ENCODE measurements at regions not wholly inside any gene's neighbourhood (a gene's known extent, or its start where the extent isn't known, plus 50 kb on each side); places are given as distances from the start of the nearest gene placed in this dataset.
"Not testable (repeated sequence)": the region's sequence is repeated elsewhere in the genome, so short reads cannot be mapped to it uniquely, and the experiment has no call there.

GRCh38 chr3:181189556-181189955 is 200.0 kb upstream of the DNAJC19 start:
- Histone ChIP-seq H4K20me1 (ENCODE audit: insufficient read depth) (no peaks in the 10 kb centered on the region), H3K9me2 (ENCODE audit: insufficient read depth, low read length) (no peaks in the 10 kb centered on the region), H3K4me2 (ENCODE audit: low read length) (no peak overlapping the region), H2AFZ (ENCODE audit: low read depth, low read length) (no peak overlapping the region), H3K27me3 (ENCODE audit: insufficient read depth, low read depth, low read length) (no peaks in the 10 kb centered on the region), H3K79me2 (replicated peaks; ENCODE audit: insufficient read depth, low read length) (peaks cover 36% of the 10 kb centered on the region), H3K27ac (ENCODE audit: low read length) (no peak overlapping the region), H3K36me3 (ENCODE audit: insufficient read depth, low read length) (no peaks in the 10 kb centered on the region), H3K9ac (ENCODE audit: low read length) (no peak overlapping the region), H3K4me3 (ENCODE audit: low read length) (no peak overlapping the region), H3F3A (ENCODE audit: insufficient read depth, low read length, poor library complexity, severe bottlenecking) (no peaks in the 10 kb centered on the region), H3K9me3 (ENCODE audit: low read length) (no peaks in the 10 kb centered on the region)
- TF ChIP-seq RAD21 (conservative IDR thresholded peaks at IDR 0.05) (no peak), MXI1 (conservative IDR thresholded peaks at IDR 0.05; ENCODE audit: poor library complexity, severe bottlenecking) (no peak), EZH2 (IDR thresholded peaks at IDR 0.05; ENCODE audit: borderline replicate concordance, insufficient read depth, low read length, poor library complexity, severe bottlenecking) (no peak)

- H4K20me1 ChIP-seq (ENCODE audit: insufficient read depth) = no peaks in the 10 kb centered on the region
- no peak overlapping the region for H3K4me3 ChIP-seq (ENCODE audit: low read length)
- no peaks in the 10 kb centered on the region for H3K36me3 ChIP-seq (ENCODE audit: insufficient read depth, low read length)
- no peaks in the 10 kb centered on the region for H3K9me2 ChIP-seq (ENCODE audit: insufficient read depth, low read length)
- no peaks in the 10 kb centered on the region for H3K9me3 ChIP-seq (ENCODE audit: low read length)
- H3F3A ChIP-seq (ENCODE audit: insufficient read depth, low read length, poor library complexity, severe bottlenecking) = no peaks in the 10 kb centered on the region
- no peak overlapping the region for H3K4me2 ChIP-seq (ENCODE audit: low read length)
- no peaks in the 10 kb centered on the region for H3K27me3 ChIP-seq (ENCODE audit: insufficient read depth, low read depth, low read length)
- H3K27ac ChIP-seq (ENCODE audit: low read length) = no peak overlapping the region
- no peak overlapping the region for H2AFZ ChIP-seq (ENCODE audit: low read depth, low read length)
- TF ChIP-seq EZH2 (IDR thresholded peaks at IDR 0.05; ENCODE audit: borderline replicate concordance, insufficient read depth, low read length, poor library complexity, severe bottlenecking) = no peak
- TF ChIP-seq REST (IDR thresholded peaks at IDR 0.05; ENCODE audit: borderline replicate concordance) = no peak
- no peak for TF ChIP-seq EP300 (conservative IDR thresholded peaks at IDR 0.05; ENCODE audit: poor library complexity, severe bottlenecking)
- TF ChIP-seq POLR2AphosphoS5 (IDR thresholded peaks at IDR 0.05) = no peak
- no peak for TF ChIP-seq CTCF (IDR thresholded peaks at IDR 0.05; ENCODE audit: poor library complexity, severe bottlenecking)
- no peak for TF ChIP-seq MXI1 (conservative IDR thresholded peaks at IDR 0.05; ENCODE audit: poor library complexity, severe bottlenecking)
- H3K9ac ChIP-seq (ENCODE audit: low read length) = no peak overlapping the region
- H3K79me2 ChIP-seq (replicated peaks; ENCODE audit: insufficient read depth, low read length) = peaks cover 49% of the 10 kb centered on the region
Measured at GRCh38 chr3:181183764-181184163, 194.2 kb upstream of the DNAJC19 start.

- H3K36me3 ChIP-seq (ENCODE audit: insufficient read depth, low read length); H3K4me2 ChIP-seq (ENCODE audit: low read length); H3K27me3 ChIP-seq (ENCODE audit: insufficient read depth, low read depth, low read length); H4K20me1 ChIP-seq (ENCODE audit: insufficient read depth); H3K9ac ChIP-seq (ENCODE audit: low read length); H3K9me3 ChIP-seq (ENCODE audit: low read length); H3K4me3 ChIP-seq (ENCODE audit: low read length); H3K27ac ChIP-seq (ENCODE audit: low read length); H3F3A ChIP-seq (ENCODE audit: insufficient read depth, low read length, poor library complexity, severe bottlenecking); H3K9me2 ChIP-seq (ENCODE audit: insufficient read depth, low read length); H2AFZ ChIP-seq (ENCODE audit: low read depth, low read length): not testable (repeated sequence)
- H3K79me2 ChIP-seq (replicated peaks; ENCODE audit: insufficient read depth, low read length) = peaks cover 55% of the 10 kb centered on the region
Measured at GRCh38 chr3:181183057-181183456, 193.5 kb upstream of the DNAJC19 start.

Measured in neural cell (in vitro differentiated cells).